HG03442 (cell line): ENCODE measurements at regions not wholly inside any gene's neighbourhood (a gene's known extent, or its start where the extent isn't known, plus 50 kb on each side); places are given as distances from the start of the nearest gene placed in this dataset.
"Not testable (repeated sequence)": the region's sequence is repeated elsewhere in the genome, so short reads cannot be mapped to it uniquely, and the experiment has no call there.

ENCODE experiments used
- ATAC-seq: cut with Tn5 transposase; IDR thresholded peaks from one replicate; pipeline ENCODE4 v1.9.1; 2021; ENCODE audit warnings: mild to moderate bottlenecking, moderate library complexity; ENCODE audit not compliant: unreplicated experiment

- no peak for ATAC-seq
These were observed 634.0 kb upstream of the SEMA3D start for GRCh38 chr7:85820702-85821443.

GRCh38 chr7:85815526-85815925 is 628.7 kb upstream of the SEMA3D start:
- no peak for ATAC-seq

- no peak for ATAC-seq
These were observed 619.5 kb upstream of the SEMA3D start for GRCh38 chr7:85806321-85806720.

GRCh38 chr7:85805656-85806055 is 618.8 kb upstream of the SEMA3D start:
- no peak for ATAC-seq

GRCh38 chr7:85805249-85805648 is 618.4 kb upstream of the SEMA3D start:
- ATAC-seq = no peak

- no peak for ATAC-seq
These were observed 615.4 kb upstream of the SEMA3D start for GRCh38 chr7:85802211-85802610.

GRCh38 chr7:85796956-85797355 is 610.1 kb upstream of the SEMA3D start:
- ATAC-seq = no peak

GRCh38 chr7:85791098-85791497 is 604.2 kb upstream of the SEMA3D start:
- ATAC-seq = not testable (repeated sequence)

- ATAC-seq = no peak
These were observed 594.8 kb upstream of the SEMA3D start for GRCh38 chr7:85781606-85782005.

GRCh38 chr7:85776691-85777345 is 590.0 kb upstream of the SEMA3D start:
- no peak for ATAC-seq

- no peak for ATAC-seq
These were observed 588.6 kb upstream of the SEMA3D start for GRCh38 chr7:85775431-85775830.

GRCh38 chr7:85774986-85775385 is 588.1 kb upstream of the SEMA3D start:
- ATAC-seq = no peak

- no peak for ATAC-seq
These were observed 586.4 kb upstream of the SEMA3D start for GRCh38 chr7:85773116-85773728.

GRCh38 chr7:85771516-85771915 is 584.7 kb upstream of the SEMA3D start:
- ATAC-seq = no peak

GRCh38 chr7:85770332-85770731 is 583.5 kb upstream of the SEMA3D start:
- ATAC-seq = no peak

GRCh38 chr7:85765698-85766298 is 578.9 kb upstream of the SEMA3D start:
- no peak for ATAC-seq

- ATAC-seq = no peak
These were observed 577.2 kb upstream of the SEMA3D start for GRCh38 chr7:85764034-85764433.

- ATAC-seq = no peak
These were observed 570.5 kb upstream of the SEMA3D start for GRCh38 chr7:85757348-85757747.

GRCh38 chr7:85750454-85750949 is 563.6 kb upstream of the SEMA3D start:
- peak; percentile 96 for ATAC-seq

- ATAC-seq = peak; percentile 44
These were observed 563.0 kb upstream of the SEMA3D start for GRCh38 chr7:85749696-85750453.

GRCh38 chr7:85748861-85749260 is 562.0 kb upstream of the SEMA3D start:
- no peak for ATAC-seq
